Epidermal melanocyte (primary cell): ENCODE measurements at regions not wholly inside any gene's neighbourhood (a gene's known extent, or its start where the extent isn't known, plus 50 kb on each side); places are given as distances from the start of the nearest gene placed in this dataset.
"Not testable (repeated sequence)": the region's sequence is repeated elsewhere in the genome, so short reads cannot be mapped to it uniquely, and the experiment has no call there.

Source experiments
- DNase-seq: peaks from one replicate; pipeline ENCODE4 v3.0.0; 2011; ENCODE audit warnings: low spot score; ENCODE audit not compliant: insufficient read length

- no peak for DNase-seq
These were observed 962.0 kb upstream of the NOVA1 start for GRCh38 chr14:27559848-27560247.

GRCh38 chr14:27566843-27567382 lies 969.1 kb upstream of the NOVA1 start:
- no peak for DNase-seq

GRCh38 chr14:27573018-27573417 lies 975.2 kb upstream of the NOVA1 start:
- DNase-seq = no peak

- no peak for DNase-seq
These were observed 989.3 kb upstream of the NOVA1 start for GRCh38 chr14:27587103-27587502.

- DNase-seq = no peak
These were observed 1007.4 kb upstream of the NOVA1 start for GRCh38 chr14:27605282-27605681.

GRCh38 chr14:27608377-27608776 lies 1010.5 kb upstream of the NOVA1 start:
- no peak for DNase-seq

GRCh38 chr14:27612121-27612520 lies 1014.3 kb upstream of the NOVA1 start:
- no peak for DNase-seq

- no peak for DNase-seq
These were observed 1015.3 kb upstream of the NOVA1 start for GRCh38 chr14:27613102-27613501.

GRCh38 chr14:27623782-27624181 lies 1025.9 kb upstream of the NOVA1 start:
- no peak for DNase-seq

- no peak for DNase-seq
These were observed 1036.5 kb upstream of the NOVA1 start for GRCh38 chr14:27634056-27634970.

- DNase-seq = not testable (repeated sequence)
These were observed 1042.9 kb upstream of the NOVA1 start for GRCh38 chr14:27640688-27641087.

GRCh38 chr14:27642251-27642866 lies 1044.5 kb upstream of the NOVA1 start:
- no peak for DNase-seq

GRCh38 chr14:27660683-27661082 lies 1062.8 kb upstream of the NOVA1 start:
- DNase-seq = no peak

GRCh38 chr14:27668531-27668930 lies 1070.7 kb upstream of the NOVA1 start:
- DNase-seq = no peak

GRCh38 chr14:27672047-27672446 lies 1074.2 kb upstream of the NOVA1 start:
- no peak for DNase-seq

GRCh38 chr14:27672811-27673737 lies 1075.2 kb upstream of the NOVA1 start:
- not testable (repeated sequence) for DNase-seq

GRCh38 chr14:27686137-27686536 lies 1080.5 kb upstream of the FOXG1 start:
- DNase-seq = no peak

- no peak for DNase-seq
These were observed 1077.6 kb upstream of the FOXG1 start for GRCh38 chr14:27688841-27689444.

GRCh38 chr14:27712364-27712763 lies 1054.2 kb upstream of the FOXG1 start:
- DNase-seq = no peak

GRCh38 chr14:27715561-27715960 lies 1051.0 kb upstream of the FOXG1 start:
- no peak for DNase-seq

GRCh38 chr14:27721760-27722159 lies 1044.8 kb upstream of the FOXG1 start:
- no peak for DNase-seq
